Cardiac muscle cell (in vitro differentiated cells and primary cell): ENCODE measurements at regions not wholly inside any gene's neighbourhood (a gene's known extent, or its start where the extent isn't known, plus 50 kb on each side); places are given as distances from the start of the nearest gene placed in this dataset.

Experiments
- DNase-seq, 2 donors: peaks; one replicate each; pipeline versions ENCODE4 v3.0.0 to v3.0.0-alpha.2; 2010 to 2017; ENCODE audit warnings: low read depth in 1 of 2, low spot score in 1 of 2
- H3K27ac ChIP-seq: fragments of 200-600 bp; sonication (generic); 2 replicates; pipeline ENCODE4 v1.5.1; 2016
- H3K27me3 ChIP-seq: fragments of 200-600 bp; sonication (generic); 2 replicates; pipeline ENCODE4 v1.6.0; 2016; ENCODE audit warnings: control low read depth
- H3K36me3 ChIP-seq: fragments of 200-600 bp; sonication (generic); 2 replicates; pipeline ENCODE4 v1.5.1; 2016; ENCODE audit warnings: control low read depth
- H3K4me1 ChIP-seq: fragments of 200-600 bp; sonication (generic); 2 replicates; pipeline ENCODE4 v1.8.1; 2017; ENCODE audit warnings: low read depth, mild to moderate bottlenecking, mixed run types
- H3K4me3 ChIP-seq: fragments of 200-600 bp; sonication (generic); 2 replicates; pipeline ENCODE4 v1.5.1; 2016; ENCODE audit warnings: mild to moderate bottlenecking
- H3K9me3 ChIP-seq: fragments of 200-600 bp; sonication (generic); 2 replicates; pipeline ENCODE4 v1.5.1; 2017; ENCODE audit warnings: low read depth, mild to moderate bottlenecking, control low read depth
- TF ChIP-seq, protein P1 (sequence below): IDR thresholded peaks from 2 replicates; pipeline ENCODE4 v1.5.1; 2012; ENCODE audit warnings: low read depth, mild to moderate bottlenecking, low read length

- no peaks in the 10 kb centered on the region for H3K9me3 ChIP-seq
- no peaks in the 10 kb centered on the region for H3K36me3 ChIP-seq
- no peaks in the 10 kb centered on the region for H3K27me3 ChIP-seq
- TF ChIP-seq, protein P1, sequence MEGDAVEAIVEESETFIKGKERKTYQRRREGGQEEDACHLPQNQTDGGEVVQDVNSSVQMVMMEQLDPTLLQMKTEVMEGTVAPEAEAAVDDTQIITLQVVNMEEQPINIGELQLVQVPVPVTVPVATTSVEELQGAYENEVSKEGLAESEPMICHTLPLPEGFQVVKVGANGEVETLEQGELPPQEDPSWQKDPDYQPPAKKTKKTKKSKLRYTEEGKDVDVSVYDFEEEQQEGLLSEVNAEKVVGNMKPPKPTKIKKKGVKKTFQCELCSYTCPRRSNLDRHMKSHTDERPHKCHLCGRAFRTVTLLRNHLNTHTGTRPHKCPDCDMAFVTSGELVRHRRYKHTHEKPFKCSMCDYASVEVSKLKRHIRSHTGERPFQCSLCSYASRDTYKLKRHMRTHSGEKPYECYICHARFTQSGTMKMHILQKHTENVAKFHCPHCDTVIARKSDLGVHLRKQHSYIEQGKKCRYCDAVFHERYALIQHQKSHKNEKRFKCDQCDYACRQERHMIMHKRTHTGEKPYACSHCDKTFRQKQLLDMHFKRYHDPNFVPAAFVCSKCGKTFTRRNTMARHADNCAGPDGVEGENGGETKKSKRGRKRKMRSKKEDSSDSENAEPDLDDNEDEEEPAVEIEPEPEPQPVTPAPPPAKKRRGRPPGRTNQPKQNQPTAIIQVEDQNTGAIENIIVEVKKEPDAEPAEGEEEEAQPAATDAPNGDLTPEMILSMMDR: no peak
- peaks cover 11% of the 10 kb centered on the region for H3K4me1 ChIP-seq
- no peak overlapping the region for H3K4me3 ChIP-seq
- no peak overlapping the region for H3K27ac ChIP-seq
- DNase-seq: no peak
Measured at GRCh38 chr2:85939131-85939530, 50.3 kb upstream of the ST3GAL5 start.
